CD8-positive, alpha-beta memory T cell (primary cell): ENCODE measurements at regions not wholly inside any gene's neighbourhood (a gene's known extent, or its start where the extent isn't known, plus 50 kb on each side); places are given as distances from the start of the nearest gene placed in this dataset.
A peak's percentile ranks its signal among the peaks of the same experiment; 100 is the strongest.

Source experiments
- CTCF ChIA-PET: fragments of 350-600 bp; sonication (Branson Sonifier 250); formaldehyde crosslinking; loops from one replicate; lab custom pipeline; 2021; ENCODE audit warnings: antibody characterized with exemption; lab: Charles Lee
- POLR2A ChIA-PET: fragments of 350-600 bp; sonication (Branson Sonifier 250); formaldehyde crosslinking; loops from one replicate; lab custom pipeline; 2021; ENCODE audit warnings: antibody characterized with exemption; lab: Charles Lee
- DNase-seq, 5 donors: peaks; one replicate each; pipeline versions ENCODE4 v3.0.0 to v3.0.0-alpha.2; 2020 to 2022; ENCODE audit warnings: mixed read lengths in 1 of 5
- H3K27ac ChIP-seq: one replicate; pipeline ENCODE4 v1.7.0; 2013; ENCODE audit warnings: low read depth, mild to moderate bottlenecking, low read length, moderate library complexity
- H3K27me3 ChIP-seq: 2 replicates; pipeline ENCODE4 v1.7.0; 2013; ENCODE audit warnings: low read length, mild to moderate bottlenecking; ENCODE audit not compliant: insufficient read depth, poor library complexity, severe bottlenecking
- H3K36me3 ChIP-seq: 2 replicates; pipeline ENCODE4 v1.7.0; 2013; ENCODE audit warnings: mild to moderate bottlenecking, low read length, moderate library complexity; ENCODE audit not compliant: insufficient read depth
- H3K4me1 ChIP-seq: 2 replicates; pipeline ENCODE4 v1.7.0; 2013; ENCODE audit warnings: mild to moderate bottlenecking, low read length, moderate library complexity; ENCODE audit not compliant: insufficient read depth
- H3K4me3 ChIP-seq: 2 replicates; pipeline ENCODE4 v1.7.0; 2013; ENCODE audit warnings: mild to moderate bottlenecking, low read length
- H3K9me3 ChIP-seq: 2 replicates; pipeline ENCODE4 v1.7.0; 2013; ENCODE audit warnings: mild to moderate bottlenecking, low read length
- H3K27ac Mint-ChIP-seq, 8 donors: one replicate each; pipeline ENCODE4 v1.8.0; 2020 to 2021; ENCODE audit warnings: mixed read lengths in 8 of 8, mild to moderate bottlenecking in 6 of 8, inconsistent platforms in 3 of 8, moderate library complexity in 3 of 8
- H3K27me3 Mint-ChIP-seq, 2 donors: one replicate each; pipeline ENCODE4 v1.8.0; 2020 to 2021; ENCODE audit warnings: mixed read lengths in 2 of 2, mild to moderate bottlenecking in 1 of 2, moderate library complexity in 1 of 2
- H3K36me3 Mint-ChIP-seq, 3 donors: one replicate each; pipeline ENCODE4 v1.8.0; 2020 to 2021; ENCODE audit warnings: mixed read lengths in 3 of 3, inconsistent platforms in 1 of 3, mild to moderate bottlenecking in 1 of 3
- H3K4me1 Mint-ChIP-seq, 3 donors: one replicate each; pipeline ENCODE4 v1.8.0; 2020 to 2021; ENCODE audit warnings: mixed read lengths in 3 of 3, inconsistent platforms in 1 of 3, mild to moderate bottlenecking in 1 of 3
- H3K4me3 Mint-ChIP-seq, 7 donors: one replicate each; pipeline ENCODE4 v1.8.0; 2020 to 2021; ENCODE audit warnings: mixed read lengths in 7 of 7, mild to moderate bottlenecking in 6 of 7, moderate library complexity in 4 of 7, inconsistent platforms in 2 of 7
- H3K9me3 Mint-ChIP-seq, 5 donors: one replicate each; pipeline ENCODE4 v1.8.0; 2020 to 2022; ENCODE audit warnings: mixed read lengths in 5 of 5, mild to moderate bottlenecking in 3 of 5, moderate library complexity in 2 of 5, inconsistent platforms in 1 of 5

- peaks cover 7 to 35% of the 10 kb centered on the region in 2 donors for H3K27me3 Mint-ChIP-seq
- Histone ChIP-seq H3K9me3 (no peaks in the 10 kb centered on the region), H3K36me3 (no peaks in the 10 kb centered on the region), H3K4me3 (no peak overlapping the region), H3K27me3 (peaks cover 4% of the 10 kb centered on the region), H3K27ac (no peak overlapping the region), H3K4me1 (no peaks in the 10 kb centered on the region)
- H3K9me3 Mint-ChIP-seq: peaks cover 0 to 20% (median 19%) of the 10 kb centered on the region in 5 donors
- no peak overlapping the region for H3K4me3 Mint-ChIP-seq
- no peak overlapping the region for H3K27ac Mint-ChIP-seq
- H3K36me3 Mint-ChIP-seq: peaks cover 0 to 4% (median 0%) of the 10 kb centered on the region in 3 donors
- CTCF ChIA-PET: interaction anchor here (1.0 to 1.6 kb wide), 2 partner anchors 267 to 268 kb away, joined by 4 to 8 read pairs; no protein-coding TSS in a partner anchor
- peaks cover 0 to 5% (median 4%) of the 10 kb centered on the region in 3 donors for H3K4me1 Mint-ChIP-seq
- POLR2A ChIA-PET: no interaction called here
- no peak for DNase-seq
Observed at GRCh38 chr7:38102507-38102906, 75.5 kb upstream of the STARD3NL start.

GRCh38 chr7:38105874-38106483 lies 72.1 kb upstream of the STARD3NL start:
- no peak overlapping the region for H3K4me3 Mint-ChIP-seq
- Histone ChIP-seq H3K27ac (no peak overlapping the region), H3K27me3 (peaks cover 4% of the 10 kb centered on the region), H3K9me3 (no peaks in the 10 kb centered on the region), H3K36me3 (no peaks in the 10 kb centered on the region), H3K4me3 (no peak overlapping the region), H3K4me1 (no peaks in the 10 kb centered on the region)
- H3K27me3 Mint-ChIP-seq: peaks cover 7 to 30% of the 10 kb centered on the region in 2 donors
- peak in 2 of 5 donors; percentile 35 to 49 for DNase-seq
- CTCF ChIA-PET: interaction anchor here (0.8 to 6.3 kb wide), 10 partner anchors 9 to 272 kb away, joined by 3 to 114 read pairs (median 9); no protein-coding TSS in a partner anchor
- H3K9me3 Mint-ChIP-seq: no peaks in the 10 kb centered on the region
- H3K36me3 Mint-ChIP-seq: no peaks in the 10 kb centered on the region
- POLR2A ChIA-PET: no interaction called here
- H3K27ac Mint-ChIP-seq: no peak overlapping the region
- peaks cover 0 to 5% (median 4%) of the 10 kb centered on the region in 3 donors for H3K4me1 Mint-ChIP-seq

GRCh38 chr7:38107486-38107893 lies 70.6 kb upstream of the STARD3NL start:
- CTCF ChIA-PET: interaction anchor here (0.6 to 6.3 kb wide), 17 partner anchors 12 to 308 kb away, joined by 3 to 114 read pairs (median 3); no protein-coding TSS in a partner anchor
- no peaks in the 10 kb centered on the region for H3K36me3 ChIP-seq
- Mint-ChIP-seq H3K9me3 (no peaks in the 10 kb centered on the region), H3K27me3 (peaks cover 9 to 37% of the 10 kb centered on the region in 2 donors), H3K27ac (no peak overlapping the region), H3K36me3 (no peaks in the 10 kb centered on the region), H3K4me3 (no peak overlapping the region), H3K4me1 (peaks cover 0 to 5% (median 4%) of the 10 kb centered on the region in 3 donors)
- no peak overlapping the region for H3K27ac ChIP-seq
- H3K4me1 ChIP-seq: no peaks in the 10 kb centered on the region
- POLR2A ChIA-PET: interaction anchor here (0.6 kb wide), 1 partner anchor 231 kb away, joined by 5 read pairs; no protein-coding TSS in a partner anchor
- H3K9me3 ChIP-seq: no peaks in the 10 kb centered on the region
- DNase-seq: peak; percentile 39 to 77 (median 50)
- no peak overlapping the region for H3K4me3 ChIP-seq
- H3K27me3 ChIP-seq: peaks cover 4% of the 10 kb centered on the region

GRCh38 chr7:38112075-38112474 lies 66.0 kb upstream of the STARD3NL start:
- no peaks in the 10 kb centered on the region for H3K4me1 ChIP-seq
- no peak for DNase-seq
- no peaks in the 10 kb centered on the region for H3K36me3 ChIP-seq
- ChIA-PET CTCF (interaction anchor here (1.1 to 6.3 kb wide), 2 partner anchors 103 to 257 kb away, joined by 3 to 114 read pairs; no protein-coding TSS in a partner anchor), POLR2A (no interaction called here)
- H3K4me3 Mint-ChIP-seq: no peak overlapping the region
- no peak overlapping the region for H3K27ac Mint-ChIP-seq
- H3K27me3 ChIP-seq: peaks cover 9% of the 10 kb centered on the region
- H3K4me1 Mint-ChIP-seq: no peaks in the 10 kb centered on the region
- no peak overlapping the region for H3K27ac ChIP-seq
- no peaks in the 10 kb centered on the region for H3K9me3 ChIP-seq
- no peak overlapping the region for H3K4me3 ChIP-seq
- peaks cover 8 to 42% of the 10 kb centered on the region in 2 donors for H3K27me3 Mint-ChIP-seq
- no peaks in the 10 kb centered on the region for H3K9me3 Mint-ChIP-seq
- peaks cover 0 to 7% (median 0%) of the 10 kb centered on the region in 3 donors for H3K36me3 Mint-ChIP-seq

- ChIA-PET POLR2A (no interaction called here), CTCF (interaction anchor here (1.0 kb wide), 1 partner anchor 12 kb away, joined by 3 read pairs; no protein-coding TSS in a partner anchor)
- H3K4me3 ChIP-seq: no peak overlapping the region
- no peaks in the 10 kb centered on the region for H3K4me1 ChIP-seq
- H3K27ac ChIP-seq: no peak overlapping the region
- H3K9me3 Mint-ChIP-seq: peaks cover 0 to 8% (median 2%) of the 10 kb centered on the region in 5 donors
- no peak overlapping the region for H3K4me3 Mint-ChIP-seq
- H3K27me3 ChIP-seq: peaks cover 9% of the 10 kb centered on the region
- no peaks in the 10 kb centered on the region for H3K36me3 ChIP-seq
- H3K36me3 Mint-ChIP-seq: peaks cover 0 to 11% (median 2%) of the 10 kb centered on the region in 3 donors
- peaks cover 18 to 47% of the 10 kb centered on the region in 2 donors for H3K27me3 Mint-ChIP-seq
- no peak for DNase-seq
- H3K4me1 Mint-ChIP-seq: no peaks in the 10 kb centered on the region
- H3K9me3 ChIP-seq: no peaks in the 10 kb centered on the region
- H3K27ac Mint-ChIP-seq: no peak overlapping the region
Observed at GRCh38 chr7:38120076-38120475, 58.0 kb upstream of the STARD3NL start.

GRCh38 chr7:38122501-38122900 lies 55.5 kb upstream of the STARD3NL start:
- ChIA-PET CTCF (interaction anchor here (1.1 kb wide), 1 partner anchor 246 kb away, joined by 4 read pairs; no protein-coding TSS in a partner anchor), POLR2A (no interaction called here)
- DNase-seq: no peak
- Mint-ChIP-seq H3K4me3 (no peak overlapping the region), H3K4me1 (no peaks in the 10 kb centered on the region), H3K36me3 (peaks cover 0 to 9% (median 0%) of the 10 kb centered on the region in 3 donors), H3K9me3 (peaks cover 0 to 8% (median 0%) of the 10 kb centered on the region in 5 donors), H3K27ac (no peak overlapping the region), H3K27me3 (peaks cover 11 to 36% of the 10 kb centered on the region in 2 donors)
- Histone ChIP-seq H3K27me3 (no peaks in the 10 kb centered on the region), H3K36me3 (no peaks in the 10 kb centered on the region), H3K27ac (no peak overlapping the region), H3K4me3 (no peak overlapping the region), H3K4me1 (no peaks in the 10 kb centered on the region), H3K9me3 (no peaks in the 10 kb centered on the region)

- CTCF ChIA-PET: interaction anchor here (1.1 kb wide), 1 partner anchor 245 kb away, joined by 4 read pairs; no protein-coding TSS in a partner anchor
- Mint-ChIP-seq H3K4me1 (no peaks in the 10 kb centered on the region), H3K4me3 (no peak overlapping the region)
Observed at GRCh38 chr7:38123494-38123893, 54.6 kb upstream of the STARD3NL start.

More at GRCh38 chr7:38123494-38123893, 54.6 kb upstream of the STARD3NL start:
- Histone ChIP-seq H3K9me3 (no peaks in the 10 kb centered on the region), H3K4me1 (no peaks in the 10 kb centered on the region), H3K36me3 (no peaks in the 10 kb centered on the region), H3K4me3 (no peak overlapping the region), H3K27me3 (no peaks in the 10 kb centered on the region), H3K27ac (no peak overlapping the region)
- peaks cover 5 to 32% of the 10 kb centered on the region in 2 donors for H3K27me3 Mint-ChIP-seq
- no peak overlapping the region for H3K27ac Mint-ChIP-seq
- DNase-seq: no peak
- peaks cover 0 to 9% (median 0%) of the 10 kb centered on the region in 3 donors for H3K36me3 Mint-ChIP-seq
- H3K9me3 Mint-ChIP-seq: peaks cover 0 to 8% (median 0%) of the 10 kb centered on the region in 5 donors
- POLR2A ChIA-PET: no interaction called here
